ENCODE measurements at regions not wholly inside any gene's neighbourhood (a gene's known extent, or its start where the extent isn't known, plus 50 kb on each side); places are given as distances from the start of the nearest gene placed in this dataset.

- TF ChIP-seq NR2C2 (IDR thresholded peaks at IDR 0.05; ENCODE audit: borderline replicate concordance, control insufficient read depth, insufficient read length, low read depth) (no peak), CTCF (IDR thresholded peaks at IDR 0.05 in 2 of 3, conservative IDR thresholded peaks at IDR 0.05 in 1 of 3; ENCODE audit: control insufficient read depth in 2 of 3, extremely low read depth in 1 of 3, insufficient read depth in 1 of 3, low read depth in 3 of 3, low read length in 3 of 3) (no peak)
Observed at GRCh38 chr11:114987186-114987760, 308.9 kb downstream of the NXPE2 start.

Data from GM12878 (cell line).